ENCODE measurements at regions not wholly inside any gene's neighbourhood (a gene's known extent, or its start where the extent isn't known, plus 50 kb on each side); places are given as distances from the start of the nearest gene placed in this dataset.

DNA sequence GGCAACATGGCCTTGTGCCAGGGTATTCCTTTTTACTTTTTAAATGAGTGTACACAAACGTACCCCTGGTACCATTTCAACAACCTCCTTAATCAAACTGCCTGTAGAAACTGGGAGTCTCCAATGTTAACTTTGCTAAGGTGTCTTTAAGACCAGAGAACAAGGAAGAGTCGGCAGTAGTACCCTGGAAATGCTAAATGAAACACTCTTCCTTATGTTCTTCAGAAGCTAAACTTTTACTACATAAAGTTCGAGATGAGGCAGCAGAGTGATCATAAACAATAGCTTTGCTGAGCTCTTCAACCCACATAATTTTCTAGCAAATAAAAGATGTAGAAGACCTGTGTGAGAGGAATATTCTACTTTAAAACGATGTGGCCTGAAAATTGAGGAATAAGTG is 297.7 kb upstream of the NRIP1 start:
- H3K27ac ChIP-seq, result no peak overlapping the region
- TF ChIP-seq, protein P1, sequence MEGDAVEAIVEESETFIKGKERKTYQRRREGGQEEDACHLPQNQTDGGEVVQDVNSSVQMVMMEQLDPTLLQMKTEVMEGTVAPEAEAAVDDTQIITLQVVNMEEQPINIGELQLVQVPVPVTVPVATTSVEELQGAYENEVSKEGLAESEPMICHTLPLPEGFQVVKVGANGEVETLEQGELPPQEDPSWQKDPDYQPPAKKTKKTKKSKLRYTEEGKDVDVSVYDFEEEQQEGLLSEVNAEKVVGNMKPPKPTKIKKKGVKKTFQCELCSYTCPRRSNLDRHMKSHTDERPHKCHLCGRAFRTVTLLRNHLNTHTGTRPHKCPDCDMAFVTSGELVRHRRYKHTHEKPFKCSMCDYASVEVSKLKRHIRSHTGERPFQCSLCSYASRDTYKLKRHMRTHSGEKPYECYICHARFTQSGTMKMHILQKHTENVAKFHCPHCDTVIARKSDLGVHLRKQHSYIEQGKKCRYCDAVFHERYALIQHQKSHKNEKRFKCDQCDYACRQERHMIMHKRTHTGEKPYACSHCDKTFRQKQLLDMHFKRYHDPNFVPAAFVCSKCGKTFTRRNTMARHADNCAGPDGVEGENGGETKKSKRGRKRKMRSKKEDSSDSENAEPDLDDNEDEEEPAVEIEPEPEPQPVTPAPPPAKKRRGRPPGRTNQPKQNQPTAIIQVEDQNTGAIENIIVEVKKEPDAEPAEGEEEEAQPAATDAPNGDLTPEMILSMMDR (IDR thresholded peaks at IDR 0.05), result no peak
- no peak for TF ChIP-seq ZFX (IDR thresholded peaks at IDR 0.05; ENCODE audit: borderline replicate concordance)

GRCh38 chr21:15363921-15364320 is 299.1 kb upstream of the NRIP1 start:
- no peak overlapping the region for H3K27ac ChIP-seq
- no peak for TF ChIP-seq ZFX (IDR thresholded peaks at IDR 0.05; ENCODE audit: borderline replicate concordance)
- TF ChIP-seq, protein P1 (IDR thresholded peaks at IDR 0.05), result no peak

DNA sequence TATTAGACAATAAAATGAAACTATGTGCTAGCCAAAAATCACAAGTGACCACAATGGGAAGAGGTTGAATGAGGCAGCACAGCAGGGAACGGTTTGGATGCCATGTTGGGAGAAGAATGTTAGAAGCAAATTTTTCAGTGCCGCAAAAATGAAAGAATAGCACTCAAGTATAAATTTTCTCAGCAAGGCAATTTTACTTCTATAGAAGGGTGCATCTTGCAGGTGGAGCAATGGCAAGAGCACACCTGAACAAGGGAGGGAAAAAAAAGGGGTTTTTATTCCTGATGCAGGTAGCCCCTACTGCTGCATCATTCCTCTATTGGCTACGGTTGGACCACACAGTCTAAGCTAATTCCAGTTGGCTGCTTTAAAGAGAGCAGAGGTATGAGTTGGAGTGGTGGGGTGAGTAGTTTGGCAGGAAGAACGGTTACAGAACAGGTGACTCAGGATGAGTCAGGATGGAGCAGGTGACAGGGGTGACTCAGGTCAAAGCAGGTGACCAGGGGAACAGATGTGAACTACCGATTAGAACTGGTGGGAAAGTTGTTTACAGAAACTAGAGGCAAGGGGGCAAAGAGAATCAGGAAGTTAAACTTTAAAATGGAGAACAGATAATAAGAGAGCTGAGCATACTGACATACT is 301.1 kb upstream of the NRIP1 start:
- H3K27ac ChIP-seq, result no peak overlapping the region
- TF ChIP-seq ZFX (IDR thresholded peaks at IDR 0.05; ENCODE audit: borderline replicate concordance), result no peak
- TF ChIP-seq, protein P1 (IDR thresholded peaks at IDR 0.05), result no peak

DNA sequence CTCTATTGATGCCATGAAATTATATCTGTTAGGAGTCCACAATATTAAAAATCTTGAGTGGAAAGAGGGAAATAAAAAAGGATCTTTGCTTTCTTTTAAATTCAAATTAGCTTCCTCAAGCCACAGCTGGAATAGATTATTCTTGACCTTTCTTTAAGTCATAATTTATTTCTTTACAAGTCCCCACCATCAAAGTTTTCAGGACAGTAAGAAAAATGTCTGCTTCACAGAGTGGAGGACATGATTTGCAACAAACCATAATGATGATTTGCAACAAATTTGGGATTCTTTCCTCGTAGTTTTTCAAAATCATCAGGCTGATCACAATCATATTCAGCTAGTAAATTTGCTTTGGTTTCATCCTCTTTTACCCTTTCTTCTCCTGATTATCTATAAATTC is 301.8 kb upstream of the NRIP1 start:
- TF ChIP-seq ZFX (IDR thresholded peaks at IDR 0.05; ENCODE audit: borderline replicate concordance), result no peak
- TF ChIP-seq, protein P1 (IDR thresholded peaks at IDR 0.05), result no peak
- H3K27ac ChIP-seq, result no peak overlapping the region

DNA sequence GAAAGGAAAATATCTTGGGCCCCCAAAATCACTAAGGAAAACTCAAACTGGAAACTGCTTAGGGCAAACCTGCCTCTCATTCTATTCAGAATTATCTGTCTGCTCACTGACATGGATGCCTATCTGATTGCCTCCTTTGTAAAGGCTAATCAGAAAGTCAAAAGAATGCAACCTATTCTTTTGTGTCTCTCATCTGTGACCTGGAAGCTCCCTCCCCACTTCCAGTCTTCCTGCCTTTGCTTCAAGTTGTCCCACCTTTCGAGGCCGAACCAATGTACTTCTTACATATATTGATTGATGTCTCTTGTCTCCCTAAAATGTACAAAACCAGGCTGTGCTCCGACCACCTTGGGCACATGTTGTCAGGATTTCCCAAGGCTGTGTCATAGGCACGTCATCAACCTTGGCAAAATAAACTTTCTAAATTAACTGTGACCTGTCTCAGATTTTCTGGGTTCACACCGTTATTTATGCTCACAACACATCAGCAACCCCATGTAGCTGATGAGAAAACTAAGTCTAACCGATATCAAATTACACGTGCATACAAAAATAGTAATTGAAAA is 302.3 kb upstream of the NRIP1 start:
- H3K27ac ChIP-seq, result no peak overlapping the region
- TF ChIP-seq, protein P1 (IDR thresholded peaks at IDR 0.05), result no peak
- TF ChIP-seq ZFX (IDR thresholded peaks at IDR 0.05; ENCODE audit: borderline replicate concordance), result no peak

- TF ChIP-seq ZFX (IDR thresholded peaks at IDR 0.05; ENCODE audit: borderline replicate concordance), result no peak
- TF ChIP-seq, protein P1 (IDR thresholded peaks at IDR 0.05), result no peak
- no peak overlapping the region for H3K27ac ChIP-seq
These were observed 305.7 kb upstream of the NRIP1 start for GRCh38 chr21:15370462-15370975.

GRCh38 chr21:15373941-15374340 is 309.1 kb upstream of the NRIP1 start:
- no peak for TF ChIP-seq ZFX (IDR thresholded peaks at IDR 0.05; ENCODE audit: borderline replicate concordance)
- TF ChIP-seq, protein P1 (IDR thresholded peaks at IDR 0.05), result no peak
- H3K27ac ChIP-seq, result no peak overlapping the region
